ENCODE measurements at regions not wholly inside any gene's neighbourhood (a gene's known extent, or its start where the extent isn't known, plus 50 kb on each side); places are given as distances from the start of the nearest gene placed in this dataset.

DNA sequence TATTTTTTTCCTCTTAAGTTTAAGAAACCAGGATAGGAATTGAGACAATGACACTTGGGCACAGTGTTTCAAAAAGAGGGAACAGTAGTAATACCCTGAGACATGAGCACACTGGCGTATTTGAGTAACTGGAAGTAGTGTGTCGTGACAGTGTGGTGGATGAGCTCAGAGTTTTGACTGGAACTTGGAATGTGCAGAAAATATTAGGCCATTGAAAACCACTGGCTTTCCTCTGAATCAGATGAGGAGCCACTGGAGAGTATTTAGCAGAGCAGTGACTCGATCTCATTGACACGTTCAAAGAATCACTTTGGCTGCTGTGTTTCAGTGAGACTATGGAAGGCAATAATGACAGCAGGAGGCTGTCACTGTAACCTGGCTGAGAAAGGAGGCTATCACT is 1531.2 kb downstream of the STIM2 start:
- TF ChIP-seq NFRKB (IDR thresholded peaks at IDR 0.05): no peak
- no peak for TF ChIP-seq BHLHE40 (IDR thresholded peaks at IDR 0.05; ENCODE audit: borderline replicate concordance)
- no peak for TF ChIP-seq HDGF (IDR thresholded peaks at IDR 0.05; ENCODE audit: borderline replicate concordance)
- no peak for TF ChIP-seq FOXM1 (IDR thresholded peaks at IDR 0.05; ENCODE audit: borderline replicate concordance)
- no peak for TF ChIP-seq SP1 (IDR thresholded peaks at IDR 0.05)
- TF ChIP-seq SUZ12 (IDR thresholded peaks at IDR 0.05): no peak
- no peak for TF ChIP-seq L3MBTL2 (conservative IDR thresholded peaks at IDR 0.05)
- no peak for TF ChIP-seq FOXK2 (IDR thresholded peaks at IDR 0.05)
- TF ChIP-seq TARDBP (IDR thresholded peaks at IDR 0.05): no peak
- no peak for TF ChIP-seq ELF4 (IDR thresholded peaks at IDR 0.05)
- TF ChIP-seq LEF1 (IDR thresholded peaks at IDR 0.05; ENCODE audit: borderline replicate concordance): no peak
- TF ChIP-seq FOXA1 (IDR thresholded peaks at IDR 0.05): no peak
- TF ChIP-seq ARNT (IDR thresholded peaks at IDR 0.05): no peak

Data from HEK293T (cell line).